ENCODE measurements at regions not wholly inside any gene's neighbourhood (a gene's known extent, or its start where the extent isn't known, plus 50 kb on each side); places are given as distances from the start of the nearest gene placed in this dataset.

DNA sequence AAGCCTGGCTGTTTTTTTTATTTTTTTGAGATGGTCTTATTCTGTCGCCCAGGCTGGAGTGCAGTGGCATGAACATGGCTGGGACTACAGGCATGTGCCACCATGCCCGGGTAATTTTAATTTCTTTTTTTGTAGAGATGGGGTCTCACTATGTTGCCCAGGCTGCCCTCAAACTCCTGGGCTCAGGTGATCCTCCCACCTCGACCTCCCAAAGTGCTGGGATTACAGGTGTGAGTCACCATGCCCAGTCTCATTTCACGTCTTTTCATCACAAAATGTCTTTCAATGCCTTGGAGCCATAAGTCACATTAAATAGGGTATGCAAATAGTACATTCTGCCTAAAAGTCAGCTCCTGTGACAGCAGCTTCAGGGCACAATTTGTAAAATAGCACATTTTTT lies 52.8 kb downstream of the SOX2 start:
- no peak for DNase-seq

DNA sequence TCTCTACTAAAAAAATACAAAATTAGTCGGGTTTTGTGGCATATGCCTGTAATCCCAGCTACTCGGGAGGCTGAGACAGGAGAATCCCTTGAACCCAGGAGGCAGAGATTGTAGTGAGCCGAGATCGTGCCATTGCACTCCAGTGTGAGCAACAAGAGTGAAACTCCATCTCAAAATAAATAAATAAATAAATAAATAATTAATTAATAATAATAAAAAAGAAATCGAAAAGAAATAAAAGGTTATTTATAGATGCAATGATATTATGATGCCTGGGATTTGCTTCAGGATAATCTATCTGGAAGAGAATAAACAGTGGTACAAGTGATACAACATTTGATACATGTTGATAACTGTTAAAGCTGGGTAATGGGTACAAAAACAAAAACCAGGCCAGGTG lies 58.6 kb downstream of the SOX2 start:
- no peak for DNase-seq

DNA sequence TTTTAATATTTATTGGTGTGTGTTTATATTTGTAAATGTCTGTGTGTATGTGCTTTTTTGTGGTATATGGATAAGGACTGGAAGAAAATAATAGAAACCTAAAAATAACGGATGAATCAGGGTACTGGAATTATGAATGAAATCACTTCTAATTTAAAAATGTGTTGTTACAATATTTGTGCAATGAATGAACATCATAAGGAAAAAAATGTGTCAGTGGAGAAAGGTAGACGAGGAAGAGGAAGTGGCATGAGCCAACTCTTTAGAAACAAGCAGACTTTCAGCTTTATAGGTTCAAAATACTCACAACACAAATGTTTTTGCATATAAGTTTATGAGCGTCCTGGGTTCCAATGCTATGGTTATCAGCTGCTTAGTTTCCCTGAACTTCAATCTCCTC lies 59.4 kb downstream of the SOX2 start:
- no peak for DNase-seq

DNA sequence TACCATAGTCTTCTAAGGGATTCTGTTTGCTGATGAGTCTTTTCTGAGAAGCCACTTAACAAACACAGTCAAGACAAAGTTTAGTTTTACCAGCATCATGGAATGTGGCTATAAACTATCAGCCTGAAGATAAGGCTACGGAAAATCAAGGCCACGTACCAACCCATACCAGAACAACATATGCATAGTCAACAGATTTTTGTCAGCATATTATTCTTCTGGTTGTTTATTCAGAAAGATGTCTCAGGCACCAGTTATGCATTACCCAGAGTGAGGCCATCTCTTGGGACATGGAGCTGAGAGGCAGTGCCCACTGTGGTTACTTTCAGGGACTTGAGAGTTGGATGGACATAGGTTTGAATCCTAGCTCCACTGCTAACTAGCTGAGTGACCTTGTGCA lies 60.4 kb downstream of the SOX2 start:
- no peak for DNase-seq

DNA sequence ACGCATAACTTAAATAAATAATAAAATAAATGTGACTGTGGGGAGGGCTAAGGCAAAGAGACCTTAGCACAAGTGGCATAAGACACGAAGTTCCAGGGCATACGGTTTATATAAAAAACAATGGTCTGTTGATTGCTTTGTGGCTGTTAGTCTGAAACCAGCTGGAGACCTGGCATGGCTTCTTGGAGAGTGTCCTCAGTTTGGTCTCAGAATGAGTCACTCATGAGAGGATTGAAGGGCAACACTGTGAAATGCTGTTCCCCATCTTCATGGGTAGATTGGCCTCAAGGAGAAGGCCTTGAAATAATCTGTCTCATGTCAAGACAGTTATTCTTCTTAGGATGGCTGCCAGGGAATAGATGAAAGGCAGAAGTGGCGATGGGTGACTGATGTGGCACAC lies 62.2 kb downstream of the SOX2 start:
- no peak for DNase-seq

DNA sequence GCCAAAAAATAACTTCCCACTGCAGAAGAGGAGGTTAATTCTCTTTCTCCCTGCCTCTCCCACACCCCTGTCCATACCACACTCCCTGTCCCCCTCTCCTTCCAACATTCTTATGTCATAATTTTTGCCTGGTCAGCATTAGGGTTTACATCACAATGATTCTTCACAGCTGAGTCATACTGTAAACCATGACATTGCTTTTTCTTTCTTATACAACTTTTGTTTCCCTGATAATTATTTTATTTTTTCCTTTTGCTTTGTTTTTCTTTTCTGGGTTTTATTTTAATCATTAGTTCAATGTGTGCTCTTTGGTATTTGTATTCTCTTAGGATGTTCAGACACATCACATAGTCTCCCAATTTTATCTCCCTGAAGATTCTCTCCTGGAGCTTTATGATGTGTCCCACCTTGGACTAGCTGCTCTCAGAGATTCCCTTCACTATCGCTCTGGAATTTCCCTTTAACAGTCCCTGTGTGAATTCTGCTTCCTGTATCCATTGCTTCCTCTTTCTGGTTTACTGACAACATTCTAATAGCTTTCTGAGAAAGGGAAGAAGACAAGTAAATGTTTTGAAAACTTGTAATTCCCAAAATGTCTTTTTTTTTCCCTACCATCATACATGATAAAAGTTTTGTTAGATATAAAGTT lies 70.7 kb downstream of the SOX2 start:
- DNase-seq = no peak

DNA sequence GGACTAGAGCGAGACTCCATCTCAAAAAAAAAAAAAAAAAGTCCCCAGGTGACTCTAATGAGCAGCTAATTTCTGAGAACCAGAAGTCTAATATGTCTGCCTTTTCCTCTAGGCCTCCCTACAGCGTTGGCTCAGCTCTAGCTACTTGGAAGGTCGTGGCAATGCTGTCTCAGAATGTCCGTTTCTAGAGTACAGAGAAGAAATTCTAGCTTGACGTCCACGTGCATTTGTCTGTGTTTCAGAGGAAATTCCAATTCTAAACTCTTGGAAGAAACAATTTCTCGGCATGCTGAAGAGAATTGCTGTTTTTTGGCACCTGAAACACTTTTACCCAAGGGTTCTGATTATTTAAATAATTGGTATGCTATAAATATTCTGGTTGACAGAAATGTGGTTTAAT lies 78.8 kb downstream of the SOX2 start:
- no peak for DNase-seq

DNA sequence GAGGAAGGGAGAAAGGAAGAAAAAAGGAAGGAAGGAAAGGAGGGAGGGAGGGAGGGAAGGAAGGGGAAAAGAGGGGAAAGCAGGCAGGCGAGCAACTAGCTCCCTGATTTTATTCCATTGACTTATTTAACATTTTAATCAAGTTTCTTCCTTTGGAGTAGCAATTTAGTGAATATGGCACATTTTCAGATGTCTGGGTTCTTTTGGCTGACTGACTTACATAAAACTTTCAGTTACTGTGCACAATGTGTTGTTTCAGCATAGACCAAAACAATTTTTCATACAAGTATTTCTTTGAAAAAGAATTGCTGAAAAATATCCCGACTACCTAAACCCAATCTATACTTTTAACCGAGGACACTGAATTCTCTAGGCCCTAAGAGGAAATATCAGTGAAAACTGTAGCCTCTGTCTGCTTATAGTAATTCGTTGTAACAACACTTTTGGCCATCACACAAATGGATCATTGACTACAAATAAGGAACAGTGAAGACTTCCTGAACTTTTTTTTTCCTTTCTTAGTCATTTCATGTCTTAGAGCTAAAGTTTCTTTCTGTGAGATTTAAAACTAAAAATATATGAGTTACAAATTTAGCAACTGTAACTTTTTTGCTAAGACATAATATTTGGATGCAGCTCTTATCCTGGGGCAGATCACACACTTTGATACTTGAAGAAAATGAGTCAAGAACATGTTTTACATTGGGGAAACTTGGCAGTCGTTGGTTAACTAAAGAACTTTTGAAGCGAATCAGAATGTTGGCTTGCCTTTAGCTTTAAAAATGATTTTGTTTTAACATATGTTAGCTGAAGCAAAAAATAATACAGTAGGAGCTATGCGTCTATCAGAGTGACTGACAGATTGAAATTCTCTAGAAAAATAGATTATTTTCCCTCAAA lies 79.6 kb downstream of the SOX2 start:
- DNase-seq = no peak

DNA sequence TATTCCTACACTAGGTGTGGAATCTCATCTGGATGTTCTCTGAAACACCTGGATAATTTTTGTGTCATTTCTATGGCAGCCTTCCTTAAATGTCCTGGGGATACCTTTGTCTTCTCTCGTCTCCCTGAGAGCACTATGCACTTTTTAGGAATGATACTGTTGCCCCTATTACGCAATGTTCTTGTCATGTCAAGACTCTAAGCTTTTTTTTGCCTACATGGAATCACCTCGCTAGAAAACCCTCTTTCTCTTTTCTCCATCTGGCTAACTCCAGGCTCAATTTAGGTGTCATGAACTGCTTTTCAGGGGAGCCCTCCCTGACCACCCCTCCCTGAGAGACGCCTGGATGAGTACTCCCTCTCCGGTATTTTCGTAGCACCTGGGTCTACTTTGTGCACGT lies 81.3 kb downstream of the SOX2 start:
- no peak for DNase-seq

DNA sequence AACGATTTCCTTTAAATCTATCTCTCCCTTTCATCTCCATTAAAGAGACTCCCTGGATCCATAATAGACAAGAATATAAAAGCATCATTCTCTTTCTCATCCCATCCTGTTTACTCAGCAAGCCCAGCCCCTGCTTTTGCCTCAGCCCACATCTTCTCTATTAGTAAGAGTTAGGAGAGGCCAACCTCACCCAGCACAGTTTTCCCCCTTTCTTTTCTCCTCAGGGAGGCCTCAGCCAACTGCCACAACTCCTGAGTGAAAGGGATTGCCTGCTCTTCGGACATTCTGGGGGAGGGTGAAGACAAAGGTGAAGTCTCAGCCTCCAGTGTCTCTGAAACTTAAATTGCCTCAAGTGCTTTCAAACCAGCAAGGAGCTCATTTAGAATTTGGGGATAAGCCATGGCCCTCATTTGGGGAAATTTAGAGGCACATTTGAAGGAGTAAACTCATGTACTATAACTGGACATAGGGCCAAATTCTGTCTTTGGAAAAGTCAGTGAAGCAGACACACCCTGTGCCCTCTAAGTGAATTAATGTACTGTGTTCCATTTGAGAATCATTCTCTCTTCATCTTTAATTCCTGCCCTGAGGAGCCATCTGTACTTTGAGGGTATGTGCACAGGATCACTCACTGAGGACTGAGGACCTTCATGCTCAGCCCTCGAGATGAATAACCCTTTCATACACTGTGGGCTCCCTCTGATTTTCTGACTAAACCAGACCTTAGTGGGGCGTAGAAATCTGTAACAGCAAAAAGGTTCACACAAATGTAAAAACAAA lies 82.5 kb downstream of the SOX2 start:
- DNase-seq = no peak

DNA sequence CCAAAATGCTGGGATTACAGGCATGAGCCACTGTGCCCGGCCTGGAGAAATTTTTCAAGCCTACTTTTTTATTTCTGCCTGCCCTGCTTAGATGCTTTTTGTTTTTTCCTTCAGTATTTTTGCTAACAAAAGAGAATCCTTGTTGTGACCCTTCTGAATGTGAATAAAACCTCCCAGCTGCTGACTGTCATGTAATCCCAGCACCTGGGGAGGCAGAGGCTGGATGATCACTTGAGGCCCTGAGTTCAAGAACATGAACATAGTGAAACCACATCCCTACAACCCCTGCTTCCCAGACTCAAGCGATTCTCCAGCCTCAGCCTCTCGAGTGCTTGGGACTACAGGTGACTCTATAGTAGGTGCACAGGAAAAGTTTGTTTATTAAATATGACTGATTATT lies 84.9 kb downstream of the SOX2 start:
- DNase-seq = no peak

DNA sequence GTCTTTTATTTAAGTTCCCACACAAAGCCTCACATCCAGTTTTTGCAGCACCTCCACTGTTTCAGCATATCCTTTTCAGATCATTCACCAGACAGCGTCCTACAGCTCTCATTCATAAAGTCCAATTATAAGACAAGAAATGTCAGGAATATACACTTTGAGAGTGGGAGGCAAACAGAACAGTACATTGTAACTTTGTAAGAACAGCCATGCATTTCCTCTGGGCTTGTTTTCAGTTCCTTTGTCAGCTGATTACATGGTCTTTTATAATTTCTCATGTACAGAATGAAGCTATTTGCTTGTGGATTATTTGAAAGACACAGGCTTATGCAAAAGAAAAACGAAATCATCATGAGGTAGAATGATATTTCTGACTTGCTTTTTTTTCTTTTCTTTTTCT lies 85.7 kb downstream of the SOX2 start:
- DNase-seq = no peak

DNA sequence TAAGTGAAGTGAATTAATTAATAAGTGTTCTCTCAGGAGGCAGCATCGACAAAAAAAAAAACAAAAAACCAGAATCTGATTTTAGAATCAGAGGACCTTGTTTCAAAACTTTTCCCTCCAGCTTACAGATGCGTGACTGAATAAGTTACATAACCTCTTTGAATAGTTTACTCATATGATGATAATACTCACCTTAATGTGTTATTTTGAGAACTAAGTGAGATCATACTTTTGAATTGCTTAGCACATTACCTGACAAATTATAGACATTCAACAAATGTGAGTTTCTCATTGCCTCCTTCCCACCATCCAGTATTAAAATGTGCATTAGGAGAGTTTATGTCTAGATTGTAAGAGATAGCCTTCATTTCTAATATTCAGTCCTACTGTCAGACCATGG lies 94.0 kb downstream of the SOX2 start:
- no peak for DNase-seq

DNA sequence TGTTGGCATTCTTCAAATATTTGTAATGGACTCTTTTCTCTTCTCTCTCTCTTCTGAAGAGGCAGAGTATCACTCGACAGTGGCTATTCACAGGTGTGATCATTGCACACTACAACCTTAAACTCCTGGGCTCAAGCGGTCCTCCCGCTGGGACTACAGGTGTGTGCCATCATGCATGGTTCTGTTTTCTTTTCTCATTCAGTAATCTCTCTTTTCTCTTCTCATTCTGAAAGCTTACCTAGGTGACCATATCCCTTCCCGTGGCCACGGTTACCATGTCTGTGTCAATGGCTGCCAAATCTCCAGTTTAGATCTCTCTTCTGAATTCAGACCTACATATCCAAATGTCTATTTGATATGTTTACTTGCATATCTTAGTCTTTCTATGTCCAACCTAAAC lies 96.3 kb downstream of the SOX2 start:
- DNase-seq = no peak

DNA sequence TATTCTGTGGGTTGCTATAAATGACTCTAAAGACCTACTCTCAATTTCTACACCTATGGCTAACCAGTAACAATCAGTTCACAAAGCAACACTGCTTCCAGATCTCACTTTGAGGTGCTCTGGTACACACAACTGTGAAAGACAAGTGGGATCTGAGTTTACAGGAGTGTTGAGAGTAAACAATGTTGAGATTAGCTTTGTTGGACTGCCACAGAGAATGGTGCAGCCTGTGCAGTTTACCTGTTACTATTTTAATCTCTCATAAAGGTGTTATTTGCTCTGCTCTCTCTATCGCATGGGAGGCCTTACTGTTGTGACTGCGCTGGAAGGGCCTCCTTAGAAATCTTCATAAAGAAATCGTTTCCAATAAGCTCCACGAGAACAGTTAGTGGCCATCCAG lies 112.0 kb downstream of the SOX2 start:
- no peak for DNase-seq

DNA sequence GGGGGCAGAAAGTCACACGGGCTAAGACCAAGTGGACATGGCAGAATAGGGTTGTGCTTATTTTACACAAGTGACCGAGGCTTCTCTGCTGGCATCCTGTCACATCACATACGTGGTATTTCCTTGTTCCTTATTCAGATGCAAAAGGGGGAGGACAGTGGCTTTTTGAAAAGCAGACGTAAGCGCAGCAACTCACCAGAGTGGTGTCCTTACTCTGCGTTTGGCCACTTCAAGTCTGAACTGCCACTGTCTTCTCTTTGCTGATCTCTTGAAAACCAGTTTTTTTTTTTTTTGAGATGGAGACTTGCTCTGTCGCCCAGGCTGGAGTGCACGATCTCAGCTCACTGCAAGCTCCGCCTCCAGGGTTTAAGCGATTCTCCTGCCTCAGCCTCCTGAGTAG lies 113.2 kb downstream of the SOX2 start:
- no peak for DNase-seq

DNA sequence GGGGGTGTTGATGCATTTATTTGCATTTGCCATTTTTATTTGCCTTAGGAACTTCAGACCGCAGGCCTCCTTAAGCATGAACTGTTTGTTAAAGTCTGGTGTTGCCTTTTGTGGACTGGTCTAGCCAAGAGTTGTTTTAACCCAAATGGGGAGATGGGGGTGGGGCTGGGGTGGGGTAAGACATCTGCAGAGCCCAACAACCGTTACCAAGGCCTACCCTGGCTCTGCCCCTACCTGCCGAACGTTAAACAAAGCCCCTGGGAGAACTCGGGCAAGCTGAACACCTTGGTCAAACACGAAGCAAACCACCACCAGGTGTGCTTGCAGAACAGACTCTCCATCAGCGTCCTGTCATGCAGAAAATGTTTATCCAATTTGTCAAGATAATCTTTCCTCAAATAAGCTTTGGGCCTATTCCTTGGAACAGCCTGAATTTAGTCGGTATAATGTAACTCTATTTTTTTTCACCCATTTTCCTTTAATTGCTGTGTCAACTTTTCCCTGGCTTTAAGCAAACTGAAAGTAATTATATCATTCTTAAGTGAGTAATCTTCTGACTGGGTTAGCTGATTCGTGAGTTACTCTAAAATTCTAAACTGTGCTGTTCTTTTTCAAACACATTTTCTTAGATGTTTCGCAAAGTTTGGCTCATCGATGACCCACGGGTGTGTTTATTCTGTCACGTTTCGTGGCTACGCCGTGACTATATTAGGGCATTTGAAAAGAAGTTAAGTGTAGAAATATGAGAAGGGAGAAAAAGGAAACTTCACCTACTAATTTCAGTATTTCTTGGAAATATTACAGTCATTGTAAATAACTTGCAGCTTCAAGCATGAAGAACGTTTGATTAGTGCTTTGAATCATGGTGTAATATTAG lies 127.6 kb downstream of the SOX2 start:
- no peak for DNase-seq

DNA sequence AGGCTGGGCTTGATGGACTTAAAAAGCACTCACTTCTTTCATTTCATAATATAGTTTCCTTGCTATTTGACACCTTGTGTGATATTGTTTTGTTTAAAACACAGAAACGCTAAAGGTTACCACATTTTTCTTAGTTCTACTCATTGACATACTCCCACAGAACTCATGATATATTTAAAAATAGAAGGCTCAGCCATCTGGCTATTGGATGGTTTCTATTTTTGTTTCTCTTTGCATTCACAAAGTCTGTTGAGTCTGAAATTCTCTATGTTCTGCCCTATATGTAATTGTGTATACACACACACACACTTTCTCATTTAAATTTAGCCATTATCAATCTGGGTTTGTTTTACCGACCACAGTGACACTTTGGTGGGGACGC lies 128.2 kb downstream of the SOX2 start:
- DNase-seq = no peak

DNA sequence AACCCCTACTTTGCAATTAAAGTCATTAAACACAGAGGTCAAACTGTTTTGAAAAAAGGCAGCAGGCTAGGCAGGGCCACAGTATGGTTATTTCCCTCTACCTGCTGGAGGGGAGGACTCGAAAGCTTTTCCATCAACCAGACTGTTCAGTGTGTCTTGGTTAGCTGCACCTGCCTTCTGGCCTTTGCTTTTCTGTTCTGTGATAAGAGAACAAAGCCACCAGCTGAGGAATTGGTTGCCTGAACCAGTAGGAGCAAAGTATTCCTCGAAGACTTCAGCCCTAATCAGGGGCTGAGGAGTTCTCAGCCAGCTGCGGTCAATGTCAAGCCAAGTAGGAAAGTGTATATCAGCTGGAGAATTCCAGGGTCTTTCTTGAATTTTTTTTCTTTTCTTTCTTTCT lies 132.5 kb downstream of the SOX2 start:
- DNase-seq = no peak

DNA sequence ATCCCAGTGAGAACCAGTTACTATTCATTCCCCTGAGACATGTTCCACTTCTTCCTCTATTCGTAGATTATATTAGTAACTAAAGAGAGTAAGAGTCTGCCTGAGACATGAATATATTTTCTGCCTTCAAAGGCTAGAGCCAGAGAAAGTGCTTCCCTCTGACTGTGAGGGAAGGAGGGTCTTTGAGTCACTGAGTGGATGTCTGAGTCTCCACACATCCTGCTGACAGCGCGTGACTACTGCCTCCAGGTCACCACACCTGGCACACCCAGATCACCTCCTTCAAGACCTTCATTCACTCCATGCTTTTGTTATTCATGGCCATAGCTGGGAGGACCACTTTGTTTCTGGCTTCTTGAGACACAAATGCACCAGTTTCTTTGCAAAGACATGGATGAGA lies 135.6 kb downstream of the SOX2 start:
- DNase-seq = no peak

DNA sequence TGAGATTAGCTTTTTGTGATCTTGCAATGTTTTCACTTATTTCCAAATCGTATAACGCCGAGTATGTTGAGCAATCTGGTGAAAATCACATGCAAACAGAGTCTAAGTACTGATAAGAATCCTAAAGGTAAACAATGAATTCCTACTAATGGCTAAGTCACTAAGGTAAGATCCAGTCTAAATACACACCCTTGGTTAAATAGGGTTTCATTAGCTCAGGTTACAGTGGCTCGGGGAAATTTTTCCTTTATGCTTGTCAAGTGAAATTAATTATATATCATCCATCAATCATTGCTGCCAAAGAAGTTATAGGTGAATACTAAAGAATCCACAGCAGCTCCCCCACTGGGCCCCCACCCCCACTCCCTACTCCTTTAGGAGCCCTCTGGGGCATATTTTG lies 139.3 kb downstream of the SOX2 start:
- DNase-seq = no peak

DNA sequence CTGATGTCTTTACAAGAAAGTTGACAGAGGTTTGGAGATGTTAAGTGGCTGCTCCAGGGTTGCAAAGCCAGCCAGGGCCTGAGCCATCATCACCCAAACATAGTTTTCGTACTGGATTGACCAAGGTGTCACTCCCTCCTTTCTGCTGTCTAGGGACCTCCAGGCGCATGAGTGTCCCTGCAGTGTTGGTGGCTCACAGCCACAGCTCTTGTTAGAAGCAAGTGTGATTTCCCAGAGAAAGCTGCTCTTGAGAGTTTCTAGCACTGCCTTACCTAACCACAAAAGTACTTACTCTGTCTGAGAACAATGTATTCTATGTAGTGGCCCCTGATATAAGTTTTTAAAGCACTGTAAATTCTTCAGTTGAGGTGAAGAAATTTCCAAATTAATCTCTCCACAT lies 144.1 kb downstream of the SOX2 start:
- DNase-seq = no peak

DNA sequence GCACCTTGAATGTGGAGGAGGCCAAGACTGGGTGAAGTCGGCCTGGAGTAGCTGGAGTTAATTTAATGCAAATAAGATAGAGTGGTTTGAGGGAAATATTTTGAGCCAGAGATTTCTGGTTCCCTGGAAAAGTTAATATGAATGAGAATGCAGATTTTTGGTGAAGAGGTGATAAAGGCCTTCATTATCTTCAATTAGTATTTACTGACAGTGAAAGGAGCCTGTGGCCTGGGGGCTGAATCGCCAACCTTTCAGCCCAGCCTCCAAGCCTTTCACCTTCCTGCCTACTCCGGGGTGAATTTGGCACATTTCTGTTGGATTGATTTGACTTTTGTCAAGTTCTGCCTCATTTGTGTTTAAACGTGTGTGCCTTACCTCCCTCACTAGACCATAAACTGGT lies 147.8 kb downstream of the SOX2 start:
- no peak for DNase-seq

Data from activated naive CD4-positive, alpha-beta T cell treated with anti-CD3 and anti-CD28 coated beads, Interleukin-2, amount 50 U/mL, for 16 hours (primary cell).